HG02610 (cell line): ENCODE measurements at regions not wholly inside any gene's neighbourhood (a gene's known extent, or its start where the extent isn't known, plus 50 kb on each side); places are given as distances from the start of the nearest gene placed in this dataset.

ENCODE experiments used
- ATAC-seq: cut with Tn5 transposase; IDR thresholded peaks from one replicate; pipeline ENCODE4 v1.9.1; 2021; ENCODE audit warnings: mild to moderate bottlenecking, moderate library complexity; ENCODE audit not compliant: unreplicated experiment

DNA sequence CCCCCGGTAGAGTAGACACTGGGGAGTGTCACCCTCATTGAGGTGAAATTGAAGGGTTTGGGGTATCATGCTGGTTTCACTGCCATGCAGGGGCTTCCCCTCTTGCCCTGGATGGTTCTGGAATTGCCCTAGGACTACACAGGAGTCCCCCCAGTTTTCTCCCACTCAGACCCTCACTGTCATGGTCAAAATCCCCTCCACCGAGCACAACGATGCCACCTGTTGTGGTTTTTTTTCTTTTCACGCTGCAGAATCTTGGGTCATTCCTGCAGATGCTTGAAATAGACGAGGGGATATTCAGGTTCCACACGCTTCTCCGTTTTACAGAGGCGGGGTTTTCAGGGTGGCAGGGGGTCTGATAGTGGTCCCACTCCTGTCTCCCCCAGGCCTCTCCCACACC, 255.6 kb downstream of the ENGASE start:
- no peak for ATAC-seq

- ATAC-seq = no peak
Measured at GRCh38 chr17:79326814-79327213, 252.2 kb downstream of the ENGASE start.

DNA sequence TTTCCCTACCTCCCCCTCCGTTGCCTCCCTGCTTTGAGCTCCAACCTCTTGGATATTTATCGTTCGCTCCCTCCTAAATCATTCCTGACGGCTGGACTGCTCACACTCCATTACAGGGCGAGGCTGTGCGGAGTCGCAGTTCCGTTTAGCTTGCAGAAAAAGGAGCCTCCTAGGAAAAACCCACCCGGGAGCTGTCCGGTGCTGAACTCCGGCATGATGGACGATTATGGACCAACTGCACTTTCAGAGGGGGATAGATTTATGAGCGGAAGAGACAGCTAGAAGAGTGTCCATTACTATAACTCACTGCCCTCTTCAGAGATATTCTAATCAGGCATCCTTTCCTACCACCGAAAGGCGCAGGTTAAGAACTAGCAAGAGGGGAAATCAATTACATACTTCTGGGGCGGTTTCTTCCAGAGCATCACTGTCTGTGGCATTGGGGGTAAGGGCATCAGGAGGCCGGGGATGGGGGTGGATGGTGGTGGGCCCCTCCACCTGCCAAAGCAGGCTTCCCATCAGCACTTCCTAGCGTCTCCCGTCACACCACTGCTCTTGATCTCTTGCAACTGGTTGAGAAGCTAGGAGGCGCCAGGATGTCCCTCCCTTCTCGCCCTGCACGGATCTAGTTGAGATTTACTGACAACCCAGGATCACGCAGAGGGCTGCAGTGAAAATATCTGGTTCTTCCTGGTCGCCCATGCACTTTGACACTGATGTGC, 251.2 kb downstream of the ENGASE start:
- ATAC-seq = no peak

DNA sequence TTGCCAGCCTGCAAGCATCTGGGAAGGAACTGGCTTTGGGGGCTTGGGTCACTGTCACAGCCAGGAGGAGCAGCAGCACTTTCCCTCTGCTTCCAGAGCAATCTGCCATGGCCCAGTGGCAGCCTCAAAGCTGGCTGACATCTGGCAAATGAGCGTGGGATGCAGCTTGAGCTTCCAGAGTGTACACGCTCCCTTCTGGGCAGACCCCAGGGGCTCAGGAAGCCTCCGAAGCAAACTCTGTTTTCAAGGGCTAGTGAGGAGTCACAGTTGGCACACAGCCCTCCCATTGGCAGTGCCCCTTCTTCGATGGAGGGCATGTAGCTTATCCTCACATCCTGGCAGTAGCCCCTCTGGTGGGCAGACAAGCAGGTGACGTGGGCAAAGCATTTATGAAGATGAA, 249.6 kb downstream of the ENGASE start:
- no peak for ATAC-seq

GRCh38 chr17:79323566-79323965, 248.9 kb downstream of the ENGASE start:
- ATAC-seq = no peak

DNA sequence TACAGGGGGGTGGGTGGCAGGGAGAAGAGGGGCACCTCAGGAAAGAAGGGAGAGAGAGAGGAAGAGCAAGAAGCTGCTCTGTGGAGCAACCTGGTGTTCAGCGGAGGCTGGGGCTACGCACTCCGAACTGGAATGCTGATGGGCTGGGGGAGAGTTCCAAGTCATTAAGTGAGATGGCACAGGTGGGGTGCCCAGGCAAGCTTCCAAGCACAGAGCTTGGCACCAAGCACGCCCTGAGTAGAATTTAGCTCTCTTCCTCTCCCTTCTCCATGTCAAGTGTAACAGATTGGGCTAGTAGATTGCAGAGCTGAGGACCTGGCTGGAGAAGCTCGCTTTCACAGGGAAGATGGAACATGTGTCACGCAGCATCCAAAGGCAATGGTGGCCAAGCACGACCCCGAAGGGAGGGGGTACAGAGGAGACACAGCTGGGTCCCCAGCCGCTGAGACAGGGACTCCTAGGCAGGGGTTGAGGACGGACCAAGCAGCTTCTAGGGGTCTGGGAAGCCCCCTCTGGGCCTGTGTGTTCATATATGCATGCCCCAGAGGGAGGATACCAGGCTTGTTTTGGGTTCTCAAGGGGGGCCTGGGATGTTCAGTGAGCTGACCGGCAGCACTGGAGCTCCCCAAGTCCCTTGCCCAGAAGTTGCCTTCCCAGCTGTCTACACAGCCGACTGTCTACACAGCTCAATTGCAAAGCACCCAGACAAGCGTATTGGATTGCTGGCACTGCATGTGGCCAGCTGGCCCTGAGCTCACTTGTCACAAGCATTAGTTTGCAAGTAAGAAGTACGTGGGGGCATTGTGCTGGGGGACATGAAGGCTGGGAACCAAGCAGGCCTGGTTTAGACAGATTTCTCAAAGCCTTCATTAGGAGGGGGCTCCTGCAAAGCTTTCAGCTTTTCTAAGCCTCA, 247.8 kb downstream of the ENGASE start:
- no peak for ATAC-seq

DNA sequence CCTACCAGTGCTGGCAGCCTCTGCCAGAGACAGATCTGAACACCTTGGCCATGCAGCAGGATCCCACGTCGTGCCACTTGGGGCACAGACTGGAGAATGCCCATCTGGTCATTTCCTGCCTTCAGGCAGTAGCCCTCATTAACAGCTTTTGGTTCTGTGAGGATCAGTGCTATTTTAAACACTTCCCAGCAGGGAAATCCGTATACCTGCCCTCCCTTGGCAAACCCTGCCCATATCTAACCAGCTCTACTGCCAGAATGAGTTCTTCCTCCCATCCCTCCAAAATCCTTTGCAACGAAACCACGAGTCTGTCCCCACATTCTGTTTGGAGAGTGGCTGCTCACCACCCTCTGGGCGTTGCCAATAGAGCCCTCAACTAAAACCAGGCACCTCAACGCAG, 245.7 kb downstream of the ENGASE start:
- ATAC-seq = no peak

DNA sequence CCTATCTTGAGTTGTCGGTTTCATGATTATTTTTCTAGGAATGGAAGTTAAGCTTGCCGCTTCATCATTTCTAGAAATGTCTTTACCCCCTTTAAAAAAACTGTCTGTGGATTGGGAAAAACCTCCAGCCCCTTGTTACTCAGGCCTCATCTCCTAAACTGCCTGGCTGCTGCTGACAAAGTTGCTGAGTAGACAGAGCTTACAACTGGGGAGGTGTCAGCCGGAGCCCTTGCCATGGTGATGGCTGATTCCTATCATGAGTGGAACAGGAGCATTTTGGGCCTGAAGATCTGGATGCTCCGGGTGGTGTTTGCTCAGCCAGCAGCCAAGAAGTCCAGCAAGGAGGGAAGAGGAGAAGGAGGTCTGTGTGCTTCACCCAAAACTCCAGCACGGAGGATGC, 243.3 kb downstream of the ENGASE start:
- no peak for ATAC-seq

- ATAC-seq = no peak
Measured at GRCh38 chr17:79316805-79317204, 242.2 kb downstream of the ENGASE start.

- no peak for ATAC-seq
Measured at GRCh38 chr17:79315358-79316105, 240.9 kb downstream of the ENGASE start.

GRCh38 chr17:79314617-79315357, 240.2 kb downstream of the ENGASE start:
- no peak for ATAC-seq

DNA sequence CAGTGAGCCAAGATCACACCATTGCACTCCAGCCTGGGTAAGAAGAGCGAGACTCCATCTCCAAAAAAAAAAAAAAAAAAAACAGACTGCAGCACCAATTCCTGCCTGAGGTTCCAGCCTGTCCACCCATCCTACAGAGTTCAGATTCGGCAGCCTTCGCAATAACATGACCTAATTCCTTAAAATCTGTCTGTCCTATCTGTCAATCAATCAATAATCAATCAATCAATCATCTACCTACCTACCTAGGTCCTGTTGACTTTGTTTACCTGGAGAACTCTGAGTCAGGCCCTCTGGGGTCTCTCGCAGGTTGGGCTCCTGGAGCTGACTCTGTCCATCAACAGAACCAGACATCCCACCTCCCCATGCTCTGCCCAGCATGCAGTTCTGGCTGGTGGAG, 236.7 kb downstream of the ENGASE start:
- ATAC-seq = no peak

GRCh38 chr17:79306424-79307318, 232.0 kb downstream of the ENGASE start:
- ATAC-seq = no peak

DNA sequence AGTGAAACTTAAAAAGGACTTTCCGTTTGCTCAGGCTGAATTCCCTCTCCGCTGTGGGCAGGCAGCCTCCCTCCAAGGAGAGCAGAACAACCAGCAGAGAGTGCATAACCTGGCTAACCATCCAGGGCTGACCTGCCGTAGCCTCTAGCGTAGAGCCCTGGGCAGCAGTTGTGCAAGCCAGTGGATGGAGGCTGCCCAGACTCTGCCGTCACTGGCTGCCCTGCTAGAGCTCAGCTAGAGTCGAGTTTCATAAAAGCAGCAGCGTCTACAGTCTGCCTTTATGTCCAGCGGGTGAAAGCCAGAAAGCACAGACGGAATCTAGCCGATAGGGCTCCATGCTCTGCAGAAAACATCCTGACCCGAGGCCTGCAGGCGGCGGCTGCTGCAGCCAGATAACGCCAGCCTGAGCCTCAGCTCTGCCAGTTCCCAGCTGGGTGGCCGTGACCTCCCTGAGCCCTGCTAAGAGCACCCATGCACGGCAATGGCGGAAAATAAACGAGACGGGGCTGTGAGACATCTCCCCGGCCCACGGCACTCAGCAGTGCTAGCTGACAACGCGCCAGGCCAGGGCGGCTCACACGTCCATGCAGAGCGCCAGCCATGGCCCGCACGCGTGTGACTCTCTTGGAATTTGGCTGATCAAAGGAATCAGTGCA, 231.3 kb downstream of the ENGASE start:
- no peak for ATAC-seq

DNA sequence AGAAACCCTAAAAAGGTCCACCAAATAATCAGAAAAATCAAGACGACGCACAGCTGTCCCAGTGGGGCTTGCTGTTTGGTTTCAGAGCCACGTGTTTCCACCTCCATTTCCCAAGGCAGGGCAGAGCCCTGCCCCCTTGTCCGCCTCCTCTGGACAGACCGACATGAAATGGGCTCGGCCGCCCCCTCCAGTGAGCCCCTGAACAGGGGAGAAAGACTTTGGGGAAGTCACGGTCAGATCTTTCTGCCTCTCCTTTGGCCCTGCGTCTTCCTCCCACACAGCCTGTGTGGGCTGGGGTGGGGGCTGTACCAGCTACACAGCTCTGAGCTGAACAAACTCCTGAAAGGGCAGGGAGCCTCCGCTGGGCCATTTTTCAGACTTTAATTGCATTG, 230.7 kb downstream of the ENGASE start:
- no peak for ATAC-seq

DNA sequence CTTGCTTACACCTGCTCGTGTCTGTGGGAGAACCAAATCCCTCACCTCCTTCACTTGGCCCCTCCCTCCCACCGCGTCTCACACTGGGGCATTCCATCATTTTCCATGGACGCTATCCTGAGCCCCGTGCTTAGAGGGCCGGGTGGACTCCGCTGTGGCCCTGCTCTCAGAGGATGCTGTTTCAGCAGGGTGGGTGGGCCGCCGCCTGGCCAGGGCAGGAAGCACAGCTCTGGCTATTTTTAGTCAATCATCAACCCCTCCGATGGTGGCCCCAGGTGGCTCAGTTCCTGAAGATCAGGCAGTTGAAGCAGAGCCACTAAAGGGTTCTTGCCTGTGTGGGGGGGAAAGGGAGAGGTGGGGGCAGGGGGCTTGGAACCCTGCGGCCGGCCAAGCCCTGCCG, 230.3 kb downstream of the ENGASE start:
- ATAC-seq = no peak

DNA sequence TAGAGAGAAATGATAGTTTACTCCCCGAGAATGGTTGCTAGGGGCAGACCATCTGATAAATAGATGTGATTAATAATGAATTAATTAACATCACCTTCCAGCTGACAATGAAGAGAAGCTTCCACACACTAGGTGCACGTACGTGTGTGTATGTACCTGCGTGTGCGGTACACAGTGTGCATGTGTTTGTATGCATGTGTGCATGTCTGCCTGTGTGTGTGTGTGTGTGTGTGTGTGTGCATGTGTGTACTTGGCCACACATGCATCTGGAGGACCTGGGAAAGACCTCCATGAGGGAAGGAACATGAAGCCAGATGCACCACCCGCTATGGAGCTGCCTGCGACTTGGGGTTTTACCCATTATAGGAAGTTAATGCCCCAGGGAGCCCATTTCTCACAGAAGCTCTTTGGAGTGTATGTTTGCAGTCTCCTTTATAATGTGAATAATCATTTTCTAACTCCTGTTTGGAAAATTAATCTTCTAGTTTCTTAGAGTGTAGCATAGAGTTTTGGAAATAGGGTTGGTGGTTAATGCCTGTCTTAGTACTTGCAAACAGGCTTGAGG, 229.1 kb downstream of the ENGASE start:
- ATAC-seq = no peak

GRCh38 chr17:79301469-79301868, 226.8 kb downstream of the ENGASE start:
- ATAC-seq = no peak

DNA sequence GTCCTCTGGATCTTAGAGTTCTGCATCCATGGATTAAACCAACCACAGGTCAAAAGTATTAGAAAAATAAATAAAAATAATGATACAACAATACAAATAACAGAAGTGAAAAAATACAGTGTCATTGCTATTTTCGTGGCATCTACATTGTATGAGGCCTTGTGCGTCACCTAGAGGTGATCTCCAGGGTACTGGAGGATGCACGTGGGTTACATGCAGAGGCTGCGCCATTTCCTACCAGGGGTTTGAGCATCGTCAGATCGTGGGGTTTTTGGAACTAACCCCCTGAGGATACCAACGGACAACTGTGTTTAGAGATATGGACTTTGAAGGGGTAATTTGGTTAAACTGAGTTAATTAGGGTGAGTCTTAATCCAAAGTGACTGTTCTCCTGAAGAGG, 224.7 kb downstream of the ENGASE start:
- no peak for ATAC-seq
